Adrenal gland (tissue), 5 donors: ENCODE measurements at regions not wholly inside any gene's neighbourhood (a gene's known extent, or its start where the extent isn't known, plus 50 kb on each side); places are given as distances from the start of the nearest gene placed in this dataset.

Experiments
- POLR2A ChIP-seq, 2 donors: fragments of 450-650 bp; IDR thresholded peaks; one replicate each; pipeline ENCODE4 v1.6.1; 2017; ENCODE audit warnings: antibody characterized with exemption in 2 of 2, mild to moderate bottlenecking in 2 of 2, moderate library complexity in 1 of 2
- TF ChIP-seq, protein P1 (sequence below), 6 experiments: fragments of 450-650 bp in 4 of 6; fragments of 200-600 bp in 2 of 6; sonication (generic) in 1 of 6; IDR thresholded peaks; 1 replicate in 5 of 6; 2 replicates in 1 of 6; pipeline versions ENCODE4 v1.5.1 to v1.8.0; 2016 to 2021; ENCODE audit warnings: antibody characterized with exemption in 6 of 6, mild to moderate bottlenecking in 2 of 6, moderate library complexity in 1 of 6
- donor health status: DM: no; HTN: no; CAD: no.

DNA sequence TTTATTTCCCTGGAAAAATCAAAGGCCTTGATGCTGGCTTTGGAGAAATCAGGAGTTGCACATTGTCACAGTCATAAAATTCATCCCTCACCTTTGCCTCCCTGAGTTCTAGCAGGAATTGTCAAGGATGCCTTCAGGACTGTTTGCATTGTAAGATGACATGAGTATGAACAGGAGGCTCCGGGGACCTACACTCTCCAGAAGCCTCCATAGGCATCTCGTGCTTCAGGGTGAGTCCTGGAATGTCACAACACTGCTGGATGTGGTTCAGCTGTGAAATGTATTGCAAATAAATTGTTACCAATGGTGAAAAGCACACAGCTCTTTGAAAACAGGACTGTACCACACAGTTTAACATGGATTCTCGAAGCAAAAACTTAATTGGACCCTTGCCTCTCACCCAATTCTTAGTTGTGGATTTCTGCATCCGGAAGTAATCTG, 535.4 kb upstream of the C16orf82 start:
- TF ChIP-seq, protein P1, sequence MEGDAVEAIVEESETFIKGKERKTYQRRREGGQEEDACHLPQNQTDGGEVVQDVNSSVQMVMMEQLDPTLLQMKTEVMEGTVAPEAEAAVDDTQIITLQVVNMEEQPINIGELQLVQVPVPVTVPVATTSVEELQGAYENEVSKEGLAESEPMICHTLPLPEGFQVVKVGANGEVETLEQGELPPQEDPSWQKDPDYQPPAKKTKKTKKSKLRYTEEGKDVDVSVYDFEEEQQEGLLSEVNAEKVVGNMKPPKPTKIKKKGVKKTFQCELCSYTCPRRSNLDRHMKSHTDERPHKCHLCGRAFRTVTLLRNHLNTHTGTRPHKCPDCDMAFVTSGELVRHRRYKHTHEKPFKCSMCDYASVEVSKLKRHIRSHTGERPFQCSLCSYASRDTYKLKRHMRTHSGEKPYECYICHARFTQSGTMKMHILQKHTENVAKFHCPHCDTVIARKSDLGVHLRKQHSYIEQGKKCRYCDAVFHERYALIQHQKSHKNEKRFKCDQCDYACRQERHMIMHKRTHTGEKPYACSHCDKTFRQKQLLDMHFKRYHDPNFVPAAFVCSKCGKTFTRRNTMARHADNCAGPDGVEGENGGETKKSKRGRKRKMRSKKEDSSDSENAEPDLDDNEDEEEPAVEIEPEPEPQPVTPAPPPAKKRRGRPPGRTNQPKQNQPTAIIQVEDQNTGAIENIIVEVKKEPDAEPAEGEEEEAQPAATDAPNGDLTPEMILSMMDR (IDR thresholded peaks at IDR 0.05): no peak
- TF ChIP-seq POLR2A (IDR thresholded peaks at IDR 0.05): no peak
